ENCODE measurements at regions not wholly inside any gene's neighbourhood (a gene's known extent, or its start where the extent isn't known, plus 50 kb on each side); places are given as distances from the start of the nearest gene placed in this dataset.

DNA sequence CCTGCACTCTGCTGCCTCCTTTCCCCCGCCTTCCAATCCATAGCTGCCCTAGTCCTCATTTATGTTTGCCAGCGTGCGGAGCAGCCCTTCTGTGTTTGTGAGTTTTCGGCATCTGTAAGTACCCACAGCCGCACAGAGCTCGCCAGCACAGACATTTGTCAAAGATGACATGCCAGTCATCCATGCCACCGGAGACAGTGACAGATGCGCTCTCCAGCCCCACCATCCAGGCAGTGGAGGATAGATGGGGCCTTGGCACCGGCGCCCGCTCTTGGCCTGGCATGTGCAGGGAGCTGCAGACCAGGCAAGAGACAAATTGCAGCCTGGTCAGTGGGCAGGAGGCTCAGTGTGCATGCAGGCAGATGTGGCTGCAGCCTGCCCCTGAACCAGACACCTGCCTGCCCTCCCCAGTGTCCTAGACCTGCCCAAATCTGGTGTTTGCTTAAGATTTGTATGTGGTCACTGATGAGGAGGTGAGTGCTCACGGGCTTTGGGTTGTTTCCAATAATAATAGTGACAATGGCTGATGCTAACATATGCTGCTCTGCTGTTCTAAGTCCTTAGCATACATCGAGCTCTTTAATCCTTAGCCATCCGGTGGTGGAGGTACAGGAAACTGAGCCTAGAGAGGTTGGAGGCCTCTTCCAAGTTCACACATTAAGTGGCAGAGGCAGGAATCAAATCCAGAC lies 78.1 kb downstream of the UNC5CL start:
- no peaks in the 10 kb centered on the region for H4K20me1 ChIP-seq (replicated peaks; ENCODE audit: control insufficient read depth, extremely low read depth, insufficient read depth, low read length)
- no TSS peak for BruUV-seq (replicated peaks)
- H3K79me2 ChIP-seq (ENCODE audit: control insufficient read depth, insufficient read depth, low read length): no peaks in the 10 kb centered on the region
- peaks cover 4% of the 10 kb centered on the region for H3K4me1 ChIP-seq (ENCODE audit: control insufficient read depth, extremely low read depth, insufficient read depth, low read length)
- no peaks in the 10 kb centered on the region for H3K9me1 ChIP-seq (replicated peaks; ENCODE audit: control insufficient read depth, extremely low read depth, insufficient read depth, low read length)
- no peaks in the 10 kb centered on the region for H3K9me3 ChIP-seq (replicated peaks; ENCODE audit: control insufficient read depth, insufficient read depth, low read length)
- ChIA-PET POLR2A (no interaction called here), CTCF (interaction anchor here (2.3 kb wide), 1 partner anchor 36 kb away, joined by 5 read pairs; no protein-coding TSS in a partner anchor)
- dilution Hi-C loops (cut with MboI; ENCODE audit: extremely low pct_ligation_motif_present, low sequenced_read_pairs): no loop called here
- TF ChIP-seq GATA2 (IDR thresholded peaks at IDR 0.05; ENCODE audit: insufficient read depth, insufficient read length, low read depth, low read length) (no peak), FOS (IDR thresholded peaks at IDR 0.05; ENCODE audit: borderline replicate concordance, insufficient read depth, low read length) (no peak), POLR2A (IDR thresholded peaks at IDR 0.05; ENCODE audit: low read depth, low read length) (no peak), EZH2 (IDR thresholded peaks at IDR 0.05; ENCODE audit: borderline replicate concordance, low read depth, low read length, severe bottlenecking) (no peak), JUN (IDR thresholded peaks at IDR 0.05; ENCODE audit: borderline replicate concordance, insufficient read depth, insufficient read length, low read depth) (no peak), MYC (IDR thresholded peaks at IDR 0.05; ENCODE audit: low read depth, low read length) (no peak), POLR2AphosphoS5 (IDR thresholded peaks at IDR 0.05; ENCODE audit: insufficient read depth, low read depth, low read length) (no peak)
- TF ChIP-seq, protein P1, sequence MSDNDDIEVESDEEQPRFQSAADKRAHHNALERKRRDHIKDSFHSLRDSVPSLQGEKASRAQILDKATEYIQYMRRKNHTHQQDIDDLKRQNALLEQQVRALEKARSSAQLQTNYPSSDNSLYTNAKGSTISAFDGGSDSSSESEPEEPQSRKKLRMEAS (IDR thresholded peaks at IDR 0.05; ENCODE audit: insufficient read depth, insufficient read length): no peak
- TF ChIP-seq, protein P2, sequence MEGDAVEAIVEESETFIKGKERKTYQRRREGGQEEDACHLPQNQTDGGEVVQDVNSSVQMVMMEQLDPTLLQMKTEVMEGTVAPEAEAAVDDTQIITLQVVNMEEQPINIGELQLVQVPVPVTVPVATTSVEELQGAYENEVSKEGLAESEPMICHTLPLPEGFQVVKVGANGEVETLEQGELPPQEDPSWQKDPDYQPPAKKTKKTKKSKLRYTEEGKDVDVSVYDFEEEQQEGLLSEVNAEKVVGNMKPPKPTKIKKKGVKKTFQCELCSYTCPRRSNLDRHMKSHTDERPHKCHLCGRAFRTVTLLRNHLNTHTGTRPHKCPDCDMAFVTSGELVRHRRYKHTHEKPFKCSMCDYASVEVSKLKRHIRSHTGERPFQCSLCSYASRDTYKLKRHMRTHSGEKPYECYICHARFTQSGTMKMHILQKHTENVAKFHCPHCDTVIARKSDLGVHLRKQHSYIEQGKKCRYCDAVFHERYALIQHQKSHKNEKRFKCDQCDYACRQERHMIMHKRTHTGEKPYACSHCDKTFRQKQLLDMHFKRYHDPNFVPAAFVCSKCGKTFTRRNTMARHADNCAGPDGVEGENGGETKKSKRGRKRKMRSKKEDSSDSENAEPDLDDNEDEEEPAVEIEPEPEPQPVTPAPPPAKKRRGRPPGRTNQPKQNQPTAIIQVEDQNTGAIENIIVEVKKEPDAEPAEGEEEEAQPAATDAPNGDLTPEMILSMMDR (IDR thresholded peaks at IDR 0.05; ENCODE audit: extremely low read depth in 1 of 2, insufficient read depth in 1 of 2, low read depth in 1 of 2, low read length in 2 of 2): no peak
- H3K4me3 ChIP-seq (replicated peaks in 1 of 3; ENCODE audit: insufficient read depth in 1 of 3, low read depth in 1 of 3, low read length in 3 of 3): no peak overlapping the region
- intact Hi-C loops (cut with micrococcal nuclease): loop anchor here (5.0 kb wide), 2 partner anchors 36 to 54 kb away; no protein-coding TSS in a partner anchor
- DNase-seq (ENCODE audit: low read depth, low spot score): no peak
- H3K36me3 ChIP-seq (ENCODE audit: control insufficient read depth in 2 of 2, extremely low read depth in 1 of 2, insufficient read depth in 2 of 2, low read length in 2 of 2): no peaks in the 10 kb centered on the region
- H2AFZ ChIP-seq (ENCODE audit: low read depth, low read length): no peak overlapping the region
- H3K27ac ChIP-seq (ENCODE audit: insufficient read depth, low read depth, low read length): no peak overlapping the region
- peaks cover 0 to 3% of the 10 kb centered on the region in 2 experiments for H3K27me3 ChIP-seq (ENCODE audit: control insufficient read depth in 2 of 2, insufficient read depth in 2 of 2, low read length in 2 of 2)
- FAIRE-seq: no peak
- H3K4me2 ChIP-seq (ENCODE audit: insufficient read depth, low read length): no peak overlapping the region
- no peak overlapping the region for H3K9ac ChIP-seq (replicated peaks; ENCODE audit: extremely low read depth, insufficient read depth, low read length)
